Fibroblast of gingiva (primary cell): ENCODE measurements at regions not wholly inside any gene's neighbourhood (a gene's known extent, or its start where the extent isn't known, plus 50 kb on each side); places are given as distances from the start of the nearest gene placed in this dataset.
"Not testable (repeated sequence)": the region's sequence is repeated elsewhere in the genome, so short reads cannot be mapped to it uniquely, and the experiment has no call there.

Experiments
- DNase-seq: peaks from one replicate; pipeline ENCODE4 v3.0.0-alpha.2; 2011; ENCODE audit warnings: low read depth

DNA sequence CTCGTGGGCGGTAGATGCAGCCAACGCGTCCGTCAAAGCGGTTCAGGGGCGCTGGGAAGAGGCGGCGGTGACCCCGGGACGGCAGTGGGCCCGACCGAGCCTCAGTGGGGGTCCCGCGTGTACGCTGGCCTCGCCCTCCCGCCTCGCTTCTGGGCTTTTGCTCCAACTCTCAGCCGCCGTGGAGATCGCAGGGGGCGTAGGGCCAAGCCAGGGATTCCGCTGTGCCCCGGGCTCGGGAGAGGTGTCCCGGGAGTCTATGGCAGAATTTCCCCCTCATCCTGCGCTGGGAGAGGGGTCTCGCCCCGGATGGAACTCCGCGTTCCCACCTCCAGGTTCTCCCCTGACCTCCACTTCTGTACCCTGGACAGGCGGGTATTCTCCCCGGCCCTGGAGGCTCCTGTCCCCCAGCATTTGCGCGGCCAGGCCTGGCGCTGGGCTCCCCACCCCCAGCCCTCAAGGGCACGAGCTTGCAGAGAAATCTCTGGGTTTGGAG is 131.9 kb downstream of the MRPL36 start:
- no peak for DNase-seq

GRCh38 chr5:1666812-1667588 is 132.6 kb downstream of the MRPL36 start:
- DNase-seq, result no peak

DNA sequence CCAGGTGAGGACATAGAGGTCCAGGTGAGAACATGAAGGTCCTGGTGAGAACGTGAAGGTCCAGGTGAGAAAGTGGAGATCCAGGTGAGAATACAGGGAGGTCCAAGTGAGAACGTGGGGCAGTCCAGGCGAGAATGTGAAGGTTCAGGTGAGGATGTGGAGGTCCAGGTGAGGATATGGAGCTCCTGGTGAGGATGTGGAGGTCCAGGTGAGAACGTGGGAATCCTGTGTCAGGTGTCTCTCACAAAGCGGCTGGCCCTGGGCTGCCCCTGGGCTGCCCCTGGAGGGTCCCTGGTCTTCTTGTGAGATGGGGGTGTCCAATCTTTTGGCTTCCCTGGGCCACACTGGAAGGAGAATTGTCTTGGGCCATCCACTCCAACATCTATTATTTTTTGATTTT is 133.4 kb downstream of the MRPL36 start:
- DNase-seq, result no peak

DNA sequence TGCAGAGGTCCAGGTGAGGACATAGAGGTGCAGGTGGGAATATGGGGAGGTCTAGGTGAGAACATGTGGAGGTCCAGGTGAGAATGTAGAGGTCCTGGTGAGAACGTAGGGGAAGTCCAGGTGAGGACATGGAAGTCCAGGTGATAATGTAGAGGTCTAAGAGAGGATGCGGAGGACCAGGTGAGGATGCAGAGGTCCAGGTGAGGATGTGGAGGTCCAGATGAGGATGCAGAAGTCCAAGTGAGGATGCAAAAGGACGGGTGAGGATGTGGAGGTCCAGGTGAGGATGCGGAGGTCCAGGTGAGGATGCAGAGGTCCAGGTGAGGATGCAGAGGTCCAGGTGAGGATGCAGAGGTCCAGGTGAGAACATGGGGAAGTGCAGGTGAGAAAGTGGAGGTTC is 133.8 kb downstream of the MRPL36 start:
- no peak for DNase-seq

GRCh38 chr5:1665231-1665630 is 134.4 kb downstream of the MRPL36 start:
- no peak for DNase-seq

DNA sequence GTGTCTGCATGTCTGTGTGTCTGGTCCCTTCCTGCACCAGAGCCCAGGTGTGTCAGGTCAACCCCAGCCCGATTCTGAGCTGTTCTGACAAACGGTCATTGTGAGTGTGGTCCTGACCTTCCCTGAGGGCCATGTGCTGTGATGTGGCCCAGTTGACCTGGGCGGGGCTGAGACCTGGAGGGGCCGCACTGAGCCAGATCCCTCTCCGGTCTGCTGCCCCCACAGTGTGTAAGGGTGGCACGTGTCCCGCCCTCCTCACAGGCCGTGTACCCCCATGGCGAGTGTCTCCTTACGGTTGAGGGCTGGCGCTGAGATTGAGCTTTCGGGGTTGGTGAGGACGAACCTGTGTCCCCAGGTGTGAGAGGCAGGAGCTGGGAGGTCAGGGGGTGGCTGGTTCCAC is 136.5 kb downstream of the MRPL36 start:
- no peak for DNase-seq

- no peak for DNase-seq
Observed at GRCh38 chr5:1662559-1663085, 137.0 kb downstream of the MRPL36 start.

DNA sequence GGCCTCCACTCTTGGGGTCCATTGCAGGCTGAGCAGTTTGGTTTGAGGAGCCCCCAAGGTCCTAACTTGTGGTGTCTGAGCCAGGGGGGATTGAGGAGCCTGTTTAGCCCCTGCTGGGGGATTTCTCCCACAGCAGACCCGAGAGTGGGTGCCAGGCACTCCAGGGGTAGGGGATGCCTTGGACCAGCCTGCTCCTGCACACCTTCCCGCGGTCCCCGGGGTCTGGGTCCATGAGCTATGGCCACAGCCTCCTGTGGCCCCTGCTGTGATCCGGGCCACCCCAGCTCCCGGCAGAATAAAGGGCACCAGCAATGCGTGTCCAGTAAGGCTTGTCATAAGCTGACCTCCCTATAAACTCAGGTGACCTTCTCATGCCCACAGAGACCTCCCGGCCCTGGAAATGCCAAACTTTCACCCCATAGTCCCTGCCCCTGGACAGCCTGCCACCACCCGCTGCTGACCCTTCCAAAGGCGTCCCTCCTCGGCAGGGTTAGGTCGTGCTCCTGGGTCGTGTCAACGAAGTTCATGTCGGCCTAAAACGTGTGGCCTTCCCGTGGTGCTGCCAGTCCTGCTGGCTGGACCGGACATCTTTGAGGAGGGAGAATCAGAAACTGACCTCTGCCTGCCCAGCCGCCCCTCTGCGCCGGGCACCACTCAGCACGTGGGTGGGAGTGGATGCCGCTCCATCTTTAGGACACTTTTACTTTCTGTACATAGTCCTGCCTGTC is 137.6 kb downstream of the MRPL36 start:
- DNase-seq, result no peak

- DNase-seq, result no peak
Observed at GRCh38 chr5:1661311-1661710, 137.6 kb upstream of the LPCAT1 start.

- no peak for DNase-seq
Observed at GRCh38 chr5:1660511-1660910, 136.8 kb upstream of the LPCAT1 start.

- no peak for DNase-seq
Observed at GRCh38 chr5:1660001-1660400, 136.2 kb upstream of the LPCAT1 start.

- DNase-seq, result no peak
Observed at GRCh38 chr5:1659100-1659981, 135.6 kb upstream of the LPCAT1 start.

GRCh38 chr5:1658665-1659064 is 134.9 kb upstream of the LPCAT1 start:
- DNase-seq, result no peak

GRCh38 chr5:1657161-1657741 is 133.5 kb upstream of the LPCAT1 start:
- no peak for DNase-seq

- no peak for DNase-seq
Observed at GRCh38 chr5:1656271-1656975, 132.7 kb upstream of the LPCAT1 start.

- DNase-seq, result no peak
Observed at GRCh38 chr5:1655496-1656270, 131.9 kb upstream of the LPCAT1 start.

GRCh38 chr5:1654786-1655495 is 131.2 kb upstream of the LPCAT1 start:
- no peak for DNase-seq

DNA sequence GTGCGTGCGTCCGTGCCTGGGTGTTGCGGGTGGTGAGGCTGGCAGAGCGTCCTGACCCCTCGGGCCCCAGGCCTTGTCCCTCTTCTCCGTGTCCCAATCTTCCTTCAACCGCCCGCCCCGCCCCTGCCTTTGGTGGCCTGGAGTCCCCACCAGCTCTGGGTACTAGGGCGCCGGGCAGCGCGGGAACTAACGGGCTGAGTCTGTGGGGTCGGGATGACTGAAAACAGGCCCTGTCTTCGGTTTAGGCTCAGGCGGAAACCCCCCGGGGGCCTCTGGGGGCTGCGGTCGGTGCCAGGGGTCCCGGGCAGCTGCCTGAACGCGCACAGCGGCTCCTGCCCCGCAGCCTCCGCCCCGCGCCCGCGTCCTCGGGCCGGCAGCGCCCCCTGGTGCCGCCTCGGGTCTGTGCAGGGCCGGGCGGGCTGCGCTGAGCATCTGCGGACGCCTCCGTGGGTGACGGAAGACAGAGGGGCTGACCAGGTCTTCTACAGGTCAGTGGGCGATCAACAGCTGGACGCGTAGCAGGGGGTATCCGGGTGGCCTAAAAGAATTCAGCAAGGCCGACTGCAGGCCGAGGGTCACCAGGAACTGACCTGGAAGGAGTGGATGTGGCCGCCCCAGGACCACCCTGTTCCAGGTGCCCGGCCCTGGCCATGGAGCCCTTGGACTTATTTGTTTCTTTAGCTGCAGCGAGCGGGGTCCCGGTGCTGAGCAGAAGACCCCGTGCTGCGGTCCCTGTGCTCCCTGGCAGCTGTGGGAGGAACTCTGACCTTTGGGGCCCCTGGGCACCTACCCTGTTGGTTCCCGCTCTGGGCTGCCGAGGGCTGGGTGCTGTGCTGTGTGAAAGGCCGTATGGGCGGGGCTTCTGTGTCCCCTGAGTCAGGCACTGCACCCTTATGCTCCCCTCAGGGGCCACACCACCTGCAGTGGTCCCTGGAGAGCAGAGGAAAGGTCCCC is 130.2 kb upstream of the LPCAT1 start:
- DNase-seq, result not testable (repeated sequence)
